Hematopoietic multipotent progenitor cell treated with erythropoietin and hydrocortisone succinate and interleukin-3 and kit ligand, for 4 days (in vitro differentiated cells): ENCODE measurements at regions not wholly inside any gene's neighbourhood (a gene's known extent, or its start where the extent isn't known, plus 50 kb on each side); places are given as distances from the start of the nearest gene placed in this dataset.
"Not testable (repeated sequence)": the region's sequence is repeated elsewhere in the genome, so short reads cannot be mapped to it uniquely, and the experiment has no call there.

Source experiments
- DNase-seq: peaks from one replicate; pipeline ENCODE4 v3.0.0-alpha.2; 2015

GRCh38 chr4:149203256-149204001 lies 612.2 kb downstream of the IQCM start:
- DNase-seq = no peak

- no peak for DNase-seq
These were observed 613.5 kb downstream of the IQCM start for GRCh38 chr4:149202117-149202516.

GRCh38 chr4:149199594-149199993 lies 616.0 kb downstream of the IQCM start:
- DNase-seq = no peak

- no peak for DNase-seq
These were observed 621.6 kb downstream of the IQCM start for GRCh38 chr4:149194061-149194460.

GRCh38 chr4:149187726-149188125 lies 627.9 kb downstream of the IQCM start:
- no peak for DNase-seq

- no peak for DNase-seq
These were observed 632.0 kb downstream of the IQCM start for GRCh38 chr4:149183638-149184037.

GRCh38 chr4:149181459-149181858 lies 634.2 kb downstream of the IQCM start:
- not testable (repeated sequence) for DNase-seq

GRCh38 chr4:149176039-149176438 lies 639.6 kb downstream of the IQCM start:
- DNase-seq = no peak

- DNase-seq = no peak
These were observed 640.1 kb downstream of the IQCM start for GRCh38 chr4:149175549-149175948.

- DNase-seq = no peak
These were observed 642.2 kb downstream of the IQCM start for GRCh38 chr4:149173241-149174013.

- DNase-seq = no peak
These were observed 647.0 kb downstream of the IQCM start for GRCh38 chr4:149168645-149169044.

- no peak for DNase-seq
These were observed 648.8 kb downstream of the IQCM start for GRCh38 chr4:149166876-149167275.

- no peak for DNase-seq
These were observed 649.3 kb downstream of the IQCM start for GRCh38 chr4:149166365-149166764.

- DNase-seq = no peak
These were observed 651.4 kb downstream of the IQCM start for GRCh38 chr4:149164282-149164681.

- no peak for DNase-seq
These were observed 654.4 kb downstream of the IQCM start for GRCh38 chr4:149161247-149161646.

GRCh38 chr4:149160370-149160769 lies 655.3 kb downstream of the IQCM start:
- no peak for DNase-seq

GRCh38 chr4:149158817-149159216 lies 656.8 kb downstream of the IQCM start:
- DNase-seq = no peak

- DNase-seq = no peak
These were observed 669.8 kb downstream of the IQCM start for GRCh38 chr4:149145803-149146202.

GRCh38 chr4:149144060-149144459 lies 671.6 kb downstream of the IQCM start:
- DNase-seq = no peak

- DNase-seq = no peak
These were observed 674.3 kb downstream of the IQCM start for GRCh38 chr4:149141391-149141790.

GRCh38 chr4:149140841-149141240 lies 674.8 kb downstream of the IQCM start:
- no peak for DNase-seq

GRCh38 chr4:149136951-149137620 lies 678.6 kb downstream of the IQCM start:
- no peak for DNase-seq

GRCh38 chr4:149135062-149135461 lies 680.6 kb downstream of the IQCM start:
- peak; percentile 1 for DNase-seq

GRCh38 chr4:149121023-149121404 lies 678.8 kb upstream of the NR3C2 start:
- DNase-seq = no peak
